Tibial artery (tissue), 4 donors: ENCODE measurements at regions not wholly inside any gene's neighbourhood (a gene's known extent, or its start where the extent isn't known, plus 50 kb on each side); places are given as distances from the start of the nearest gene placed in this dataset.

Source experiments
- DNase-seq, 2 donors: peaks; one replicate each; pipeline ENCODE4 v3.0.0-alpha.2; 2019
- H3K27ac ChIP-seq, 2 donors: fragments of 200-600 bp; sonication (generic) in 1 of 2; 1 replicate in 1 of 2; 2 replicates in 1 of 2; pipeline ENCODE4 v1.5.1; 2018 to 2019; ENCODE audit warnings: mild to moderate bottlenecking in 1 of 2
- H3K27me3 ChIP-seq, 2 donors: fragments of 200-600 bp; sonication (generic) in 1 of 2; one replicate each; pipeline versions ENCODE4 v1.5.1 to v1.6.0; 2016 to 2019
- H3K36me3 ChIP-seq, 3 donors: fragments of 200-600 bp; sonication (generic) in 2 of 3; one replicate each; pipeline ENCODE4 v1.5.1; 2016 to 2019; ENCODE audit warnings: mild to moderate bottlenecking in 2 of 3
- H3K4me1 ChIP-seq, 4 donors: fragments of 200-600 bp; sonication (generic) in 2 of 4; 1 replicate in 3 of 4; 2 replicates in 1 of 4; pipeline ENCODE4 v1.5.1; 2016 to 2019
- H3K4me3 ChIP-seq, 2 donors: fragments of 200-600 bp; sonication (generic) in 1 of 2; 1 replicate in 1 of 2; 2 replicates in 1 of 2; pipeline ENCODE4 v1.5.1; 2018 to 2019; ENCODE audit warnings: mild to moderate bottlenecking in 2 of 2
- H3K9me3 ChIP-seq, 3 donors: fragments of 200-600 bp; sonication (generic) in 1 of 3; one replicate each; pipeline ENCODE4 v1.5.1; 2016 to 2019
- CTCF ChIP-seq, 2 experiments: fragments of 200-600 bp in 1 of 2; fragments of 450-650 bp in 1 of 2; IDR thresholded peaks; one replicate each; pipeline ENCODE4 v1.5.1; 2017 to 2019; ENCODE audit warnings: antibody characterized with exemption in 2 of 2, mild to moderate bottlenecking in 1 of 2, moderate library complexity in 1 of 2
- intact Hi-C: fragments of 100-400 bp; cut with DNase I; formaldehyde crosslinking; loops from one replicate; pipeline ENCODE4 v1.15.0; 2023; ENCODE audit warnings: low total_unique reads

GRCh38 chr16:6286176-6286575, 1046.5 kb upstream of the RBFOX1 start:
- no peak for DNase-seq
- H3K9me3 ChIP-seq = no peaks in the 10 kb centered on the region
- H3K27ac ChIP-seq = no peak overlapping the region
- H3K27me3 ChIP-seq = no peaks in the 10 kb centered on the region
- intact Hi-C loops = no loop called here
- H3K4me1 ChIP-seq = no peaks in the 10 kb centered on the region
- H3K4me3 ChIP-seq = no peak overlapping the region
- no peaks in the 10 kb centered on the region for H3K36me3 ChIP-seq
- no peak for TF ChIP-seq CTCF (IDR thresholded peaks at IDR 0.05)

- no peak for DNase-seq
- H3K4me1 ChIP-seq = no peaks in the 10 kb centered on the region
- H3K9me3 ChIP-seq = no peaks in the 10 kb centered on the region
- no peaks in the 10 kb centered on the region for H3K27me3 ChIP-seq
- intact Hi-C loops = no loop called here
- H3K27ac ChIP-seq = no peak overlapping the region
- H3K4me3 ChIP-seq = no peak overlapping the region
- no peak for TF ChIP-seq CTCF (IDR thresholded peaks at IDR 0.05)
- no peaks in the 10 kb centered on the region for H3K36me3 ChIP-seq
Measured at GRCh38 chr16:6284731-6285130, 1047.9 kb upstream of the RBFOX1 start.

GRCh38 chr16:6281994-6282393, 1050.7 kb upstream of the RBFOX1 start:
- H3K36me3 ChIP-seq = no peaks in the 10 kb centered on the region
- no peak for TF ChIP-seq CTCF (IDR thresholded peaks at IDR 0.05)
- H3K4me1 ChIP-seq = no peaks in the 10 kb centered on the region
- no peak for DNase-seq
- no peak overlapping the region for H3K4me3 ChIP-seq
- intact Hi-C loops = no loop called here
- H3K27me3 ChIP-seq = no peaks in the 10 kb centered on the region
- H3K9me3 ChIP-seq = no peaks in the 10 kb centered on the region
- no peak overlapping the region for H3K27ac ChIP-seq

- no peaks in the 10 kb centered on the region for H3K9me3 ChIP-seq
- no peaks in the 10 kb centered on the region for H3K4me1 ChIP-seq
- no peaks in the 10 kb centered on the region for H3K36me3 ChIP-seq
- no peak overlapping the region for H3K27ac ChIP-seq
- intact Hi-C loops = no loop called here
- no peak for DNase-seq
- TF ChIP-seq CTCF (IDR thresholded peaks at IDR 0.05) = no peak
- no peak overlapping the region for H3K4me3 ChIP-seq
- H3K27me3 ChIP-seq = no peaks in the 10 kb centered on the region
Measured at GRCh38 chr16:6281274-6281673, 1051.4 kb upstream of the RBFOX1 start.

- TF ChIP-seq CTCF (IDR thresholded peaks at IDR 0.05) = no peak
Measured at GRCh38 chr16:6280055-6280454, 1052.6 kb upstream of the RBFOX1 start.

GRCh38 chr16:6279286-6279685, 1053.4 kb upstream of the RBFOX1 start:
- no peak overlapping the region for H3K4me3 ChIP-seq
- TF ChIP-seq CTCF (IDR thresholded peaks at IDR 0.05) = no peak
- H3K27ac ChIP-seq = no peak overlapping the region
- no peak for DNase-seq
- no peaks in the 10 kb centered on the region for H3K9me3 ChIP-seq
- H3K36me3 ChIP-seq = no peaks in the 10 kb centered on the region
- intact Hi-C loops = no loop called here
- H3K27me3 ChIP-seq = no peaks in the 10 kb centered on the region
- no peaks in the 10 kb centered on the region for H3K4me1 ChIP-seq

More at GRCh38 chr16:6280055-6280454, 1052.6 kb upstream of the RBFOX1 start:
- Histone ChIP-seq H3K27me3 (no peaks in the 10 kb centered on the region), H3K36me3 (no peaks in the 10 kb centered on the region), H3K27ac (no peak overlapping the region), H3K4me3 (no peak overlapping the region), H3K4me1 (no peaks in the 10 kb centered on the region), H3K9me3 (no peaks in the 10 kb centered on the region)
- no peak for DNase-seq
- intact Hi-C loops = no loop called here
